ENCODE measurements at regions not wholly inside any gene's neighbourhood (a gene's known extent, or its start where the extent isn't known, plus 50 kb on each side); places are given as distances from the start of the nearest gene placed in this dataset.
A peak's percentile ranks its signal among the peaks of the same experiment; 100 is the strongest.

- DNase-seq, result no peak
- Histone ChIP-seq H3K27ac (no peak overlapping the region), H3K4me1 (no peaks in the 10 kb centered on the region), H3K4me3 (no peak overlapping the region), H3K36me3 (no peaks in the 10 kb centered on the region), H3K9me3 (replicated peaks) (peaks cover 2% of the 10 kb centered on the region; the same call in 1 of the 2 replicates), H3K27me3 (no peaks in the 10 kb centered on the region)
Measured at GRCh38 chr12:77549383-77550128, 281.1 kb upstream of the NAV3 start.

DNA sequence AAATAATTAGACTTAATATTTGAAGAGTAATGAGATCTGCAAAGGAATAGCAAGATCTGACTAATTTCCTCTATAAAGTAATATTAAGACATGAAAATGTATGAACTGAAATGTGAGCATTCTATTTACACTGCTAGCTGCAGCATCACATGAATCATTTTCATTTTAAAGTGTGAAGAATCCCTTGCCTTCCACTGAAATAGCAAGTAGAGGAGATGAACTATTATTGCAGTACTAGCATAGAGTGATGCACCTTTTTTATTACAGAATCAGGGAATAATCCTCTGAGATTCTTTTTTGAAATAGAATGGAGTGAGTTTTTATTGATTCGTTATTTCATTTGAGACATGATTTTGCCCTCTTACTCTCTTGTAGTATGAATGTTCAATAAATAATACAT lies 281.9 kb upstream of the NAV3 start:
- peaks cover 2% of the 10 kb centered on the region; the same call in 1 of the 2 replicates for H3K9me3 ChIP-seq (replicated peaks)
- no peak for DNase-seq
- no peak overlapping the region for H3K27ac ChIP-seq
- no peaks in the 10 kb centered on the region for H3K27me3 ChIP-seq
- H3K4me1 ChIP-seq, result no peaks in the 10 kb centered on the region
- H3K36me3 ChIP-seq, result no peaks in the 10 kb centered on the region
- H3K4me3 ChIP-seq, result no peak overlapping the region

DNA sequence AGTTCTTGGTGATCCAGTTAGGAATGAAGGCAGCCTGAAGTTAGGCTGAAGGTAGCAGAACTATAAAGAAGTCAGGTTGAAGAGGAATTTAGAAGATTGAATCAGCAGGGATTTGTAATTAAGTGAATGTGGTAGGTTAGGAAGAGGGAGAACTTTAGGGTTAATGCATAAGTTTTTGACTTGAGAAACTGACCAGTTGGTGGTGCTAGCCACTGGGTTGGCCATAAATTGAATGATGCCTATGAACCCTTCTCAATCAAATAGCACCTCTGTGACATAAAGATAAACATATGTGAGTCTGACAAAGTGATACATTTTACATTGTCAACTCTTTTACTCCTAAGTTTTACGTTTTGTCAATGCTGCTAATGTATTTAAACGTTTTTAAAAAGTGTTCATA lies 290.6 kb upstream of the NAV3 start:
- H3K36me3 ChIP-seq, result no peaks in the 10 kb centered on the region
- H3K27ac ChIP-seq, result no peak overlapping the region
- DNase-seq, result peak in 1 of 2 experiments; percentile 5
- H3K27me3 ChIP-seq, result no peaks in the 10 kb centered on the region
- no peak overlapping the region for H3K4me3 ChIP-seq
- no peaks in the 10 kb centered on the region for H3K9me3 ChIP-seq (replicated peaks)
- no peaks in the 10 kb centered on the region for H3K4me1 ChIP-seq

- Histone ChIP-seq H3K27me3 (no peaks in the 10 kb centered on the region), H3K4me1 (no peaks in the 10 kb centered on the region), H3K27ac (no peak overlapping the region), H3K36me3 (no peaks in the 10 kb centered on the region), H3K4me3 (no peak overlapping the region), H3K9me3 (replicated peaks) (no peaks in the 10 kb centered on the region)
- no peak for DNase-seq
Measured at GRCh38 chr12:77537663-77538062, 293.0 kb upstream of the NAV3 start.

- no peak overlapping the region for H3K27ac ChIP-seq
- no peaks in the 10 kb centered on the region for H3K9me3 ChIP-seq (replicated peaks)
- DNase-seq, result no peak
- no peaks in the 10 kb centered on the region for H3K4me1 ChIP-seq
- H3K36me3 ChIP-seq, result no peaks in the 10 kb centered on the region
- no peak overlapping the region for H3K4me3 ChIP-seq
- H3K27me3 ChIP-seq, result no peaks in the 10 kb centered on the region
Measured at GRCh38 chr12:77535734-77536133, 295.0 kb upstream of the NAV3 start.

GRCh38 chr12:77531912-77532311 lies 298.8 kb upstream of the NAV3 start:
- H3K36me3 ChIP-seq, result no peaks in the 10 kb centered on the region
- no peak overlapping the region for H3K4me3 ChIP-seq
- DNase-seq, result no peak
- no peaks in the 10 kb centered on the region for H3K4me1 ChIP-seq
- H3K9me3 ChIP-seq (replicated peaks), result no peaks in the 10 kb centered on the region
- no peak overlapping the region for H3K27ac ChIP-seq
- H3K27me3 ChIP-seq, result no peaks in the 10 kb centered on the region

DNA sequence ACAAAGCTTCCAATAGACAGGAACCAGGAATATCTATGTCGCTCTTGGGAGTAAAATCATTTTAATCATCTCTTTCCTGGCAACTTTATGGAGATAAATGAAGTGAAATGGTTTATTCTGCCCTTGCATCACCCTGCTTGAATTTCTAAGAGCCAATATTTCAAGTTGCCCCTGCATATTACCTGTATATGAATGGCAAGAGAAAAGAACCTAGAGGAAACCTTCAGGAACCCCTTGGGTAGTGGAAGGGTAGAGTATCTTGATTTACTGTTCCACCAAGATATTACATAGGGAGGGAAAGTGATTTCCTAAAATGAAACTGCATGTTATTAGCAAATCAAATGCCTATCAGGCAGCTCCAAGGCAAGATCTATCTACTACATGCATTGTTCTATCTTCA lies 308.4 kb upstream of the NAV3 start:
- no peaks in the 10 kb centered on the region for H3K4me1 ChIP-seq
- no peak overlapping the region for H3K27ac ChIP-seq
- no peak for DNase-seq
- H3K27me3 ChIP-seq, result no peaks in the 10 kb centered on the region
- no peaks in the 10 kb centered on the region for H3K9me3 ChIP-seq (replicated peaks)
- H3K4me3 ChIP-seq, result no peak overlapping the region
- no peaks in the 10 kb centered on the region for H3K36me3 ChIP-seq

- no peaks in the 10 kb centered on the region for H3K9me3 ChIP-seq (replicated peaks)
- no peak overlapping the region for H3K27ac ChIP-seq
- no peaks in the 10 kb centered on the region for H3K36me3 ChIP-seq
- H3K4me3 ChIP-seq, result no peak overlapping the region
- no peak for DNase-seq
- no peaks in the 10 kb centered on the region for H3K4me1 ChIP-seq
- H3K27me3 ChIP-seq, result no peaks in the 10 kb centered on the region
Measured at GRCh38 chr12:77521508-77522115, 309.1 kb upstream of the NAV3 start.

DNA sequence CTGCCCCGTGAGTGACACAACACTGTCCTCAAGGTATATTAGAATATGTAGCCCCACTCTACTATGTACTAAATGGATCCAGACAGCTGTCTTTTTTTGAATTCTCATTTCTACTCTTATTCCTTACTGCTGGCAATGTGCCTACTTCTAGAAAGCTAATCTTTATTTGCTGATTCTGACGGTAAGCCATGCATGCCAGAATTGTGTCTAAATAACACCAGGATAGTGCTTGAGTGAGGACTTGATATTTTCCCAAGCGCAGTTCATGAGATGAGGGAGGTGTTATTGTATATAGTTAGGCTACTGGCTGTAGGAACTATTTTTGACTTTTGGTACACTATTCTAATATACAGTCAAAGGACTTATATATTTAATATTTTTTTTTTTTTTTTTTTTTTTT lies 316.2 kb upstream of the NAV3 start:
- peak in 1 of 2 experiments; percentile 11 for DNase-seq
- Histone ChIP-seq H3K9me3 (replicated peaks) (no peaks in the 10 kb centered on the region), H3K27me3 (no peaks in the 10 kb centered on the region), H3K27ac (no peak overlapping the region), H3K4me1 (no peaks in the 10 kb centered on the region), H3K36me3 (no peaks in the 10 kb centered on the region), H3K4me3 (no peak overlapping the region)

- DNase-seq, result no peak
- H3K27ac ChIP-seq, result no peak overlapping the region
- no peaks in the 10 kb centered on the region for H3K4me1 ChIP-seq
- H3K36me3 ChIP-seq, result no peaks in the 10 kb centered on the region
- H3K9me3 ChIP-seq (replicated peaks), result no peaks in the 10 kb centered on the region
- H3K4me3 ChIP-seq, result no peak overlapping the region
- H3K27me3 ChIP-seq, result no peaks in the 10 kb centered on the region
Measured at GRCh38 chr12:77510985-77511384, 319.7 kb upstream of the NAV3 start.

DNA sequence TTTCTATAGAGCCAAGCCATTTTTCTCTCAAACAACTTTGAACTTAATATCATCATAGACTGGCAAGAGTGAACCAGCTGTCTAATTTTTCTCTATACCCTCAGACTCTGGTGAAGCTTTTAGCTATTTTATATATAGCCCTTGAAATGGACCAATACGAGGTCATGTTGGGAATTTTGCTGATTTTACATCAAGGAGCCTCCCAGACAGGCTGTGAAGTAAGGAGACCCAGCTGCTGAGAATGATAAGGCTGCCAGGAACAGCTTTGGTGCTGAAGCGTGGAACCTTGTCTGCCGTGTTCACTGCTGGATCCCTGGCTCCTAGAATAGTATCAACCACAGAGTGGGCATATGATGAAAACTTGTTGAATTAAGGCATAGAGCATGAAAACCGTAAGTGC lies 326.2 kb upstream of the NAV3 start:
- Histone ChIP-seq H3K4me1 (no peaks in the 10 kb centered on the region), H3K4me3 (no peak overlapping the region), H3K27me3 (no peaks in the 10 kb centered on the region), H3K36me3 (no peaks in the 10 kb centered on the region), H3K9me3 (replicated peaks) (no peaks in the 10 kb centered on the region), H3K27ac (no peak overlapping the region)
- DNase-seq, result no peak

DNA sequence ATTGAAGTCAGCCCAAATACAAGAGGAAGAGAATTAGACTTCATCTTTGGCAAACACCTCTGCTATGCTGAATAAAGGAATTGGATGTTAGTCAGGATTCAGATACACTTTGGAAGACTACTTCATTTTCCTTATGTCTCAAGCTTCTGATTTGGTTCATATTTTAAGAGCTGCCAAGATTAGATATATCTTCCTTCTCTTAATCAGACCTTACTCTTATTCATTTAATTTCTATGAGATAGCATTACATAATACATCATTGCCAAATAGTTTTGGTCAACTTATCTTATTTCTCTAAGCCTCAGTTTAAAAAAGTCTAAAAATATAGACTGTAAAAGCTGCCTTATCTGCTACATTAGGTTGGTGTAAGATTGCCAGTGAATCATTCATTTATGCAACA lies 330.6 kb upstream of the NAV3 start:
- H3K27me3 ChIP-seq, result no peaks in the 10 kb centered on the region
- no peak for DNase-seq
- no peaks in the 10 kb centered on the region for H3K4me1 ChIP-seq
- no peaks in the 10 kb centered on the region for H3K36me3 ChIP-seq
- H3K4me3 ChIP-seq, result no peak overlapping the region
- H3K9me3 ChIP-seq (replicated peaks), result no peaks in the 10 kb centered on the region
- H3K27ac ChIP-seq, result no peak overlapping the region

GRCh38 chr12:77497647-77498046 lies 333.0 kb upstream of the NAV3 start:
- no peak for DNase-seq

DNA sequence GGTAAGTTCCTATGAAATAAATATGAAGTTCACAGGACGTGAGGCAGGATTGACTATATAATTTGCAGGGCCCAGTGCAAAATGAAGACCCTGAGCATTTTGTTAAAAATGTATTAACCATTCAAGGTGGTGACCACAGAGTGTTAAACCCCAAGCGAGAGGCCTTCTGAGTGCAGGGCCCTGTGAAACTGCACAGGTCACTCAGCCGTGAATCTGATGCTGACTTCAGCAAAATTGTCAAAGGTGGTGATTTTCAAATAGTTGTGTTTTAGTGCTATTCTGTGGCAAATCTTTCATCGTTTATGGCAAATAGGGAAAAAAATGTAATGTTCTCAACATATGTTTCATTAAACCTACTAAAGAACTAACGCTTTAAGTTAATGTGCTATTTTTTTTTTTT lies 334.0 kb upstream of the NAV3 start:
- no peaks in the 10 kb centered on the region for H3K9me3 ChIP-seq (replicated peaks)
- H3K36me3 ChIP-seq, result no peaks in the 10 kb centered on the region
- H3K27me3 ChIP-seq, result no peaks in the 10 kb centered on the region
- no peaks in the 10 kb centered on the region for H3K4me1 ChIP-seq
- no peak overlapping the region for H3K4me3 ChIP-seq
- no peak for DNase-seq
- H3K27ac ChIP-seq, result no peak overlapping the region

More at GRCh38 chr12:77497647-77498046, 333.0 kb upstream of the NAV3 start:
- no peaks in the 10 kb centered on the region for H3K9me3 ChIP-seq (replicated peaks)
- H3K27ac ChIP-seq, result no peak overlapping the region
- H3K4me1 ChIP-seq, result no peaks in the 10 kb centered on the region
- H3K36me3 ChIP-seq, result no peaks in the 10 kb centered on the region
- H3K4me3 ChIP-seq, result no peak overlapping the region
- H3K27me3 ChIP-seq, result no peaks in the 10 kb centered on the region

DNA sequence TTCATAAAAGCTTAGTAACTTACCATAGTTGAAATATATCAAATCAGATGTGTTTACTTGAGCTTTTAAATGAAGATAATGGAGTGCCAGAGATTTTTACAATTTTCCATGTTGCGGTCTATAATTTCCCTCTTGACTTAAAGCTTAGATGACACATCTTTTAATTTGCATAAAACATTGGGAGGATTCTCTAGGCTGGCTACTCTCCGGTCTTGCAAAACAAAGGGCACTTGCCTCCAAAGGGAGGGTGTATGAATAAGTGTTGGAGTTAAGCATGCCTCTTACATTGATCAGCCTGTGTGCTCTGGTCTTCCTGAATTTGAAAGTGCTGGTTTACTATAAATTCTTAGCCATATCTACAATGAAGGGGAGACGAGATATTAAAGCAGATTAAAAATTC lies 336.4 kb upstream of the NAV3 start:
- no peaks in the 10 kb centered on the region for H3K9me3 ChIP-seq (replicated peaks)
- no peak for DNase-seq
- H3K4me3 ChIP-seq, result no peak overlapping the region
- no peaks in the 10 kb centered on the region for H3K36me3 ChIP-seq
- H3K4me1 ChIP-seq, result no peaks in the 10 kb centered on the region
- no peak overlapping the region for H3K27ac ChIP-seq
- no peaks in the 10 kb centered on the region for H3K27me3 ChIP-seq

All from SJCRH30 (cell line).